BLaER1 (cell line): ENCODE measurements at regions not wholly inside any gene's neighbourhood (a gene's known extent, or its start where the extent isn't known, plus 50 kb on each side); places are given as distances from the start of the nearest gene placed in this dataset.

ENCODE experiments used
- H3K27ac ChIP-seq: shearing (Covaris generic); formaldehyde crosslinking; 2 replicates; pipeline ENCODE4 v1.8.1; 2022
- H3K27me3 ChIP-seq: shearing (Covaris generic); formaldehyde crosslinking; 2 replicates; pipeline ENCODE4 v1.8.1; 2022
- H3K36me3 ChIP-seq: shearing (Covaris generic); formaldehyde crosslinking; 2 replicates; pipeline ENCODE4 v1.8.1; 2022
- H3K4me1 ChIP-seq: shearing (Covaris generic); formaldehyde crosslinking; 2 replicates; pipeline ENCODE4 v1.8.1; 2022
- H3K4me2 ChIP-seq: shearing (Covaris generic); formaldehyde crosslinking; 2 replicates; pipeline ENCODE4 v1.8.1; 2022
- H3K4me3 ChIP-seq: shearing (Covaris generic); formaldehyde crosslinking; 2 replicates; pipeline ENCODE4 v1.8.1; 2022
- H3K9ac ChIP-seq: shearing (Covaris generic); formaldehyde crosslinking; 2 replicates; pipeline ENCODE4 v1.8.1; 2022
- H3K9me3 ChIP-seq: shearing (Covaris generic); formaldehyde crosslinking; 2 replicates; pipeline ENCODE4 v1.8.1; 2022
- H4K20me1 ChIP-seq: shearing (Covaris generic); formaldehyde crosslinking; 2 replicates; pipeline ENCODE4 v1.8.1; 2022
- Cebpa-rat ChIP-seq: shearing (Covaris generic); IDR thresholded peaks from 2 replicates; pipeline ENCODE4 v1.8.1; 2022

DNA sequence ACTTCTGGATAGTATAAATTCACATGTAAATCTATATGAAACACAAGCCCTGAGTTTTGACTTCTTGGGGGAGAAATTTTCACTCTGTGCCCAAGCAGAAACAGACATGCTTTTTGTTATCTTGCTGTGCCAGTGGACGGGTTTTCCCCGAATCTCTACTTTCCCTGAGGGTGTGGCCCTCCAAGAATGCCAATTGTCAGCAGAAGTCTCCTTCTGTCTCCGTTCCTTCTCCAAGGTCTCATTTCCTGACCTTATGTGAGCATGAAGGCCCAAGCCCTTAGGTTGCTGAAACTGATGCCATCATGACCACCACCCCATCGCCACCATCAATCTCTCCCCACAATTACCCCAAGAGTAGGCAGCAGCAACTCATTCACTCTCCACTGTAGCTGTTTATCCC lies 253.8 kb downstream of the XXYLT1 start:
- no peak overlapping the region for H3K4me3 ChIP-seq
- peaks cover 24% of the 10 kb centered on the region for H3K4me1 ChIP-seq
- H3K9ac ChIP-seq: no peak overlapping the region
- H3K4me2 ChIP-seq: no peak overlapping the region
- no peaks in the 10 kb centered on the region for H3K27me3 ChIP-seq
- H4K20me1 ChIP-seq: no peaks in the 10 kb centered on the region
- H3K36me3 ChIP-seq: no peaks in the 10 kb centered on the region
- H3K9me3 ChIP-seq: no peaks in the 10 kb centered on the region
- no peak for TF ChIP-seq Cebpa-rat
- H3K27ac ChIP-seq: no peak overlapping the region
